MM.1S (cell line): ENCODE measurements at regions not wholly inside any gene's neighbourhood (a gene's known extent, or its start where the extent isn't known, plus 50 kb on each side); places are given as distances from the start of the nearest gene placed in this dataset.

Experiments
- EZH2 ChIP-seq: fragments of 300-600 bp; sonication (generic); optimal IDR thresholded peaks from 2 replicates; pipeline ENCODE3; 2017; ENCODE audit warnings: low read depth, mild to moderate bottlenecking, antibody characterized with exemption, low read length, mixed read lengths
- EZH2phosphoT487 ChIP-seq: fragments of 300-600 bp; sonication (generic); IDR thresholded peaks from 2 replicates; pipeline ENCODE4 v1.6.1; 2018; ENCODE audit warnings: antibody characterized with exemption, low read length
- TF ChIP-seq, protein P1 (sequence below): fragments of 300-600 bp; sonication (generic); IDR thresholded peaks from 2 replicates; pipeline ENCODE4 v1.5.1; 2016; ENCODE audit warnings: antibody characterized with exemption, low read length, mixed read lengths

GRCh38 chr18:29254123-29254522 is 1077.2 kb upstream of the CDH2 start:
- TF ChIP-seq, protein P1, sequence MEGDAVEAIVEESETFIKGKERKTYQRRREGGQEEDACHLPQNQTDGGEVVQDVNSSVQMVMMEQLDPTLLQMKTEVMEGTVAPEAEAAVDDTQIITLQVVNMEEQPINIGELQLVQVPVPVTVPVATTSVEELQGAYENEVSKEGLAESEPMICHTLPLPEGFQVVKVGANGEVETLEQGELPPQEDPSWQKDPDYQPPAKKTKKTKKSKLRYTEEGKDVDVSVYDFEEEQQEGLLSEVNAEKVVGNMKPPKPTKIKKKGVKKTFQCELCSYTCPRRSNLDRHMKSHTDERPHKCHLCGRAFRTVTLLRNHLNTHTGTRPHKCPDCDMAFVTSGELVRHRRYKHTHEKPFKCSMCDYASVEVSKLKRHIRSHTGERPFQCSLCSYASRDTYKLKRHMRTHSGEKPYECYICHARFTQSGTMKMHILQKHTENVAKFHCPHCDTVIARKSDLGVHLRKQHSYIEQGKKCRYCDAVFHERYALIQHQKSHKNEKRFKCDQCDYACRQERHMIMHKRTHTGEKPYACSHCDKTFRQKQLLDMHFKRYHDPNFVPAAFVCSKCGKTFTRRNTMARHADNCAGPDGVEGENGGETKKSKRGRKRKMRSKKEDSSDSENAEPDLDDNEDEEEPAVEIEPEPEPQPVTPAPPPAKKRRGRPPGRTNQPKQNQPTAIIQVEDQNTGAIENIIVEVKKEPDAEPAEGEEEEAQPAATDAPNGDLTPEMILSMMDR, result no peak
- TF ChIP-seq EZH2 (no peak), EZH2phosphoT487 (no peak)
